Mesothelial cell of epicardium (in vitro differentiated cells): ENCODE measurements at regions not wholly inside any gene's neighbourhood (a gene's known extent, or its start where the extent isn't known, plus 50 kb on each side); places are given as distances from the start of the nearest gene placed in this dataset.

Experiments used
- DNase-seq, 2 experiments: peaks; one replicate each; pipeline ENCODE4 v3.0.0; 2021; ENCODE audit warnings: low spot score in 2 of 2; ENCODE audit not compliant: unreplicated experiment in 2 of 2
- H3K27ac Mint-ChIP-seq: 2 replicates; pipeline ENCODE4 v1.8.0; 2021; ENCODE audit warnings: mixed read lengths
- H3K27me3 Mint-ChIP-seq: 2 replicates; pipeline ENCODE4 v1.8.0; 2021; ENCODE audit warnings: low read depth, mixed read lengths
- H3K36me3 Mint-ChIP-seq: 2 replicates; pipeline ENCODE4 v1.8.0; 2021; ENCODE audit warnings: mixed read lengths
- H3K4me1 Mint-ChIP-seq: 2 replicates; pipeline ENCODE4 v1.8.0; 2021; ENCODE audit warnings: mixed read lengths
- H3K4me3 Mint-ChIP-seq: 2 replicates; pipeline ENCODE4 v1.8.0; 2021; ENCODE audit warnings: mild to moderate bottlenecking, moderate library complexity, mixed read lengths
- H3K9me3 Mint-ChIP-seq: 2 replicates; pipeline ENCODE4 v1.8.0; 2021; ENCODE audit warnings: mixed read lengths
- CTCF ChIP-seq: fragments of 200-600 bp; sonication (generic); IDR thresholded peaks from one replicate; pipeline ENCODE4 v1.5.0; 2021; ENCODE audit warnings: antibody characterized with exemption; ENCODE audit not compliant: unreplicated experiment

DNA sequence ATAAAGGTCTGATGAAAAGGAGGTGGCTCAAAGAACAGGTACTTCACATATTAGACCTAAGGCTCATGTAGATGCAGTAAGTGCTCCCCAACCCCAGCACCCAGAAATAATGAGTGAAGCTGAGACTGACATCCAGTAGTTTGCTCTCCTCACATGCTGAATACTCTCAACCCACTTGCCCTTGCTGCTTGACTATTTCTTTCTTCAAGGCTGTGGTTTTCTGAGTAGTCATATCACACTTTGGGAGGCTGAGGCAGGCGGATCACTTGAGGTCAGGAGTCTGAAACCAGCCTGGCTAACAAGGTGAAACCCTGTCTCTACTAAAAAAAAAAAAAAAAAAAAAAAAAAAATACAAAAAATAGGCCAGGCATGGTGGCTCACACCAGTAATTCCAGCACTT lies 51.5 kb upstream of the PRPS1 start:
- Mint-ChIP-seq H3K27ac (no peak overlapping the region), H3K36me3 (no peaks in the 10 kb centered on the region), H3K27me3 (no peaks in the 10 kb centered on the region), H3K9me3 (peaks cover 17% of the 10 kb centered on the region), H3K4me3 (no peak overlapping the region), H3K4me1 (no peaks in the 10 kb centered on the region)
- no peak for TF ChIP-seq CTCF
- DNase-seq, result no peak

- Mint-ChIP-seq H3K4me1 (no peaks in the 10 kb centered on the region), H3K27me3 (no peaks in the 10 kb centered on the region), H3K9me3 (peaks cover 18% of the 10 kb centered on the region), H3K4me3 (no peak overlapping the region), H3K36me3 (no peaks in the 10 kb centered on the region), H3K27ac (no peak overlapping the region)
- no peak for DNase-seq
- no peak for TF ChIP-seq CTCF
Measured at GRCh38 chrX:107577933-107578332, 50.4 kb upstream of the PRPS1 start.
